ENCODE measurements at regions not wholly inside any gene's neighbourhood (a gene's known extent, or its start where the extent isn't known, plus 50 kb on each side); places are given as distances from the start of the nearest gene placed in this dataset.

DNA sequence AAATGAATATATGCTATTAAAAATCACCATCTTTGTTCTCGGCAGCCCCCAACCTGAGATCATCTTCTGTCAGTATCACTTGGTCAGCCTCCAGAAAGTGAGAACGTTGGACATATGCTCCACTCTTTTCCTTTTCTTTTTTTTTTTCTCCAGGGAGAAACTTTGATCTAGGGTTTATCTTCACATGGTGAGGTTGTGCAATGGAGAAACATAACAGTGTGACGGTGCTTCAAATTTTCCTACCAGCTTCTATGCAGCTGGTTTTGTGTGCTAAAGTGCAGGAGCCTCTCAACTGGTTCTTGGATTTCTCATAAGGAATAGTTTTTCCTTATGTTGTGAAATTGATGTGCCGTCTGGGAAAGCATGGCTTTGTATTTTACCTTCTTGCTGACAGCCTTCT, 1202.9 kb downstream of the NCAM2 start:
- in situ Hi-C loops (cut with HindIII; ENCODE audit: low sequenced_read_pairs): no loop called here
- DNase-seq (ENCODE audit: low read depth): no peak
- no peak overlapping the region for H3K4me3 ChIP-seq (ENCODE audit: low read depth, low read length)
- TF ChIP-seq, protein P1, sequence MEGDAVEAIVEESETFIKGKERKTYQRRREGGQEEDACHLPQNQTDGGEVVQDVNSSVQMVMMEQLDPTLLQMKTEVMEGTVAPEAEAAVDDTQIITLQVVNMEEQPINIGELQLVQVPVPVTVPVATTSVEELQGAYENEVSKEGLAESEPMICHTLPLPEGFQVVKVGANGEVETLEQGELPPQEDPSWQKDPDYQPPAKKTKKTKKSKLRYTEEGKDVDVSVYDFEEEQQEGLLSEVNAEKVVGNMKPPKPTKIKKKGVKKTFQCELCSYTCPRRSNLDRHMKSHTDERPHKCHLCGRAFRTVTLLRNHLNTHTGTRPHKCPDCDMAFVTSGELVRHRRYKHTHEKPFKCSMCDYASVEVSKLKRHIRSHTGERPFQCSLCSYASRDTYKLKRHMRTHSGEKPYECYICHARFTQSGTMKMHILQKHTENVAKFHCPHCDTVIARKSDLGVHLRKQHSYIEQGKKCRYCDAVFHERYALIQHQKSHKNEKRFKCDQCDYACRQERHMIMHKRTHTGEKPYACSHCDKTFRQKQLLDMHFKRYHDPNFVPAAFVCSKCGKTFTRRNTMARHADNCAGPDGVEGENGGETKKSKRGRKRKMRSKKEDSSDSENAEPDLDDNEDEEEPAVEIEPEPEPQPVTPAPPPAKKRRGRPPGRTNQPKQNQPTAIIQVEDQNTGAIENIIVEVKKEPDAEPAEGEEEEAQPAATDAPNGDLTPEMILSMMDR (IDR thresholded peaks at IDR 0.05; ENCODE audit: low read depth, low read length, missing control alignments): no peak

DNA sequence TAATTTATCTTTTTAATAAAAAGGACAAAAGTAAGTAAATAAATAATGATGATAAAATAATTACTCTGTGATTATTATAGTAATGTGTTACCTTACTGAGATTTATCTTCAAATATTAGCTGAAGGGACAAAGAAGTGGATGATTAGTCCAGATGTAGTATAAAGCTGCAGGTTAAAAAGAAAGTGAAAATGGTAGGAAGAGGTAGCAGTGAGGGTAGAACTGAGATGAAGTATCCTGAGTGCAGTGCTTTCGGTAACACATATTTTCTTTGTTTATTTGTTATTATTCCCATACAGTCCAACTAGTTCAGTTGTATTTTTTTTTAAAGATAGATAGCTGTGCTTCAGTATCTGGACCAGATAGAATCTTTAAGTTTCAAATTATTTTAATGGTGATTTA, 1203.5 kb downstream of the NCAM2 start:
- no peak overlapping the region for H3K4me3 ChIP-seq (ENCODE audit: low read depth, low read length)
- in situ Hi-C loops (cut with HindIII; ENCODE audit: low sequenced_read_pairs): no loop called here
- DNase-seq (ENCODE audit: low read depth): no peak
- TF ChIP-seq, protein P1 (IDR thresholded peaks at IDR 0.05; ENCODE audit: low read depth, low read length, missing control alignments): no peak

DNA sequence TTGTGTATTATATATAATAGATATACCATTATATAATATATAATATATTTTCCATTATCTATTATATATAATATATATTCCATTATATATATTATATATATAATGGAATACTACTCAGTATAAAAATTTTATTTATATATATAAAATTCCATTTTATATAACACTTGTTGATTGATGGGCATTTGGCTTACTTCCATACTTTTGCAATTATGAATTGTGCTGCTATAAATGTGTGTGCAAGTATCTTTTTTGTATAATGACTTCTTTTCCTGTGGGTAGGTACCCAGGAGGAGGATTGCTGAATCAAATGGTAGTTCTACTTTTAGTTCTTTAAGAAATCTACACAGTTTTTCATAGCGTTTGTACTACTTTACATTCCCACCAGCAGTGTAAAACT, 1211.1 kb downstream of the NCAM2 start:
- in situ Hi-C loops (cut with HindIII; ENCODE audit: low sequenced_read_pairs): no loop called here
- no peak overlapping the region for H3K4me3 ChIP-seq (ENCODE audit: low read depth, low read length)
- TF ChIP-seq, protein P1 (IDR thresholded peaks at IDR 0.05; ENCODE audit: low read depth, low read length, missing control alignments): no peak
- DNase-seq (ENCODE audit: low read depth): no peak

DNA sequence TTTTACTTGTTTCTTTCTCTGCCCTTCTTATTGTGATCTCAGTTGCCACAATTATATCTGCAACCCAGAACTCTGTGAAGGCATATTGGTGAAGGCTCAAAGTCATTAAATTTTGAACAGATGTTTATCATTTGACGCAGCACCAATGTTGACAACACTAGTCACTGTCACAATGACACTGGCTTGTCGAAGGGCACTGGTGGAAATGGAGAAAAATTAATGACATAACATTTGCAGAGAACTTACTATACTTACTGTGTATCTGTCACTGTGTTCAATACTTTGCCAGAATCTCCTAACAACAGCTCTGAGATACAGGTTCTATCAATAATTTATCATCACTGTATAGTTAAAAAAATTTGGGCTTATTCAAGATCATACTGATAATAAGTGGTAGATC, 1213.7 kb downstream of the NCAM2 start:
- in situ Hi-C loops (cut with HindIII; ENCODE audit: low sequenced_read_pairs): no loop called here

DNA sequence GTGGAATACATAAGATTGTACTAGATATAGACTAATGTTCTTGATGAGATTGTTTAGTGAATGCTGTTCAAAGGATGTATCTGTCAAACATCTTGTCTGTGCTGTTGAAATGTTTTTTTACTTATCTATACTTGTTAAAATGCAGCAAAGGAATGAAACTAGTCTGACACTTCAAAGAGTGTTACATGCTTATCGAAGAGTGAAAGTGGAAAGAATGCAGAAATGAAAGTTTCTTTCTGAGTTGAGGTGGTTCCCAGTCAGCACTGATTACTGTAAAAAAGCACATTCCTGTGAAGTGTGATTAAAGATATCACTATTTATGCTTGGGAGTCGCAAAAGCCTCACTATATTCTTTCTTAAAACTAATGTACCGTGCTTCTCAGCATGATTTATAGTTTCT, 1225.2 kb downstream of the NCAM2 start:
- H3K4me3 ChIP-seq (ENCODE audit: low read depth, low read length): no peak overlapping the region
- in situ Hi-C loops (cut with HindIII; ENCODE audit: low sequenced_read_pairs): no loop called here
- TF ChIP-seq, protein P1 (IDR thresholded peaks at IDR 0.05; ENCODE audit: low read depth, low read length, missing control alignments): no peak
- DNase-seq (ENCODE audit: low read depth): no peak

More for the DNA sequence above, 1213.7 kb downstream of the NCAM2 start:
- H3K4me3 ChIP-seq (ENCODE audit: low read depth, low read length): no peak overlapping the region
- DNase-seq (ENCODE audit: low read depth): no peak
- TF ChIP-seq, protein P1 (IDR thresholded peaks at IDR 0.05; ENCODE audit: low read depth, low read length, missing control alignments): no peak

DNA sequence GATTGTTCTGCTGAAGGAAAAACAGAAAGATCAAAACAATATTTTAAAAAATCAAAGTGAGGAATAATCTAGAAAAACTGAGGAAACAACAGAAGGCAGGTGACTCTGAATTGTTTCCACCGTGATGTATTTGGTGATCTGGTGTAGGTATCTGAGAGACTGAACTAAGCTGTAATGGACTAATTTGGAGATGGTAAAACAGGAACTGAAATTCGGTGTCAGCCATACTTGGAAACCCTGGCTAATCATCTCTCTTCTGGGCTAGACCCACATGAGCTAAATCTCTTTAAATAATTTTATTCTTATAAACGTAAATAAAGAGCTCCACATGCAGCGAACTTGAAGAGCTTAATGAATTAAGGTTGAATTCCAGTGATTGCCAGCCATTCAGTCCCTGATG, 1226.1 kb downstream of the NCAM2 start:
- no peak overlapping the region for H3K4me3 ChIP-seq (ENCODE audit: low read depth, low read length)
- in situ Hi-C loops (cut with HindIII; ENCODE audit: low sequenced_read_pairs): no loop called here
- no peak for DNase-seq (ENCODE audit: low read depth)
- TF ChIP-seq, protein P1 (IDR thresholded peaks at IDR 0.05; ENCODE audit: low read depth, low read length, missing control alignments): no peak

DNA sequence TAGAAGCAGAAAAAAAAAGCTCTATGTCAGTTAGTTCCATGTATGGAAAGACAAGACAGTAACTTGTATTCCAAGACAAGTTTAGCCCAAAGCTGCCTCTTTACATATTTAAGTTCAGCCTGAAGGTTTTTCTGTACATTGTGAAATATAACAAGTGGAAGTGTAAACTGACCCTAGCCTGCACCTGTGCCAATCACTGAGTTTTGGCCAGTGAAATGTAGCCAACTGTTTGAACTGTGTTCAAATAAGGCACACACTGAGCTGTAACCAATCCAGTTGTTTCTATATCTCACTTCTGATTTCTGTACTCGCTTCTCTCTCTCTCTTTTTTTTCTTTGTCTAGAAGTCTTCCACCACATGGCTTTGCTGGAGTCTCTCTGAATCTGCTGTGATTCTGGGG, 1227.1 kb downstream of the NCAM2 start:
- in situ Hi-C loops (cut with HindIII; ENCODE audit: low sequenced_read_pairs): no loop called here
- TF ChIP-seq, protein P1 (IDR thresholded peaks at IDR 0.05; ENCODE audit: low read depth, low read length, missing control alignments): no peak
- no peak overlapping the region for H3K4me3 ChIP-seq (ENCODE audit: low read depth, low read length)
- DNase-seq (ENCODE audit: low read depth): no peak
